GM19468 (cell line): ENCODE measurements at regions not wholly inside any gene's neighbourhood (a gene's known extent, or its start where the extent isn't known, plus 50 kb on each side); places are given as distances from the start of the nearest gene placed in this dataset.

Experiments used
- ATAC-seq: cut with Tn5 transposase; IDR thresholded peaks from one replicate; pipeline ENCODE4 v1.9.1; 2021; ENCODE audit warnings: mild to moderate bottlenecking, moderate library complexity, moderate number of reproducible peaks; ENCODE audit not compliant: unreplicated experiment; ENCODE audit errors: extremely low read depth

- ATAC-seq: no peak
These were observed 50.2 kb upstream of the DNAH14 start for GRCh38 chr1:224879162-224879803.
